GM19438 (cell line): ENCODE measurements at regions not wholly inside any gene's neighbourhood (a gene's known extent, or its start where the extent isn't known, plus 50 kb on each side); places are given as distances from the start of the nearest gene placed in this dataset.

Experiments
- ATAC-seq: cut with Tn5 transposase; IDR thresholded peaks from one replicate; pipeline ENCODE4 v1.9.1; 2021; ENCODE audit warnings: low read depth; ENCODE audit not compliant: unreplicated experiment

DNA sequence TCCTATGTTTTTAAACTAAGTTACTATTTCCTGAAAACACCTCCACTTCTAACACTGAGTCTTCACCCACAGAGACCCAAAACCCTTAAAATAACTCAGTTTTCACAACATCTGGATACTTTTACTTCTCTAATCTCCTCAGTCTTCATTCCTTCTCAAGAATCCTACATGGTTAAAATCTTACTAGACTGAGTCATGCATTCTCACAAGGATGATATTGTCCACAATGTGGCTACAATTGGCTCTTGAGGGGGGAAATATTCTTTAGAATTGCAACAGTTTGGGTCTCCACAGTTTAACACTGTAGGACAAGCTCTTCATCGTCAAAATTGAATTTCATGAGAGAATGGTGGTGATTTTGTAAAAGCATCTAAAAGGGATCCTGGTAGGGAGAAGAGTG is 397.1 kb downstream of the SLITRK5 start:
- ATAC-seq, result no peak

DNA sequence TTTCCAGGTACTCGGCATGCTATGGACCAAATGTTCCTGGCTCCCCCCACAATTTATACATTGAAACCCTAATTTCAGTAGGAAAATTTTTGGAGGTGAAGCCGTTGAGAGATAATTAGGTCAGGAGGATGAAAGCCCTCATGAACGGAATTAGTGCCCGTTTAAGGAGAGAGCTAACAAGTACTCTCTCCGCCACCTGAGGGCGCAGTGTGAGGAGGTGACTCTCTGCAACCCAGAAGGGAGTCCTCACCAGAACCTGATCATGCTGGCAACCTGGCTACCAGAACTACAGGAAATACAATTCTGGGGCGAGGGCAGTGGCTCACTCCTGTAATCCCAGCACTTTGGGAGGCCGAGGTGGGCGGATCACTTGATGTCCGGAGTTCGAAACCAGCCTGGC is 397.8 kb downstream of the SLITRK5 start:
- ATAC-seq, result no peak

DNA sequence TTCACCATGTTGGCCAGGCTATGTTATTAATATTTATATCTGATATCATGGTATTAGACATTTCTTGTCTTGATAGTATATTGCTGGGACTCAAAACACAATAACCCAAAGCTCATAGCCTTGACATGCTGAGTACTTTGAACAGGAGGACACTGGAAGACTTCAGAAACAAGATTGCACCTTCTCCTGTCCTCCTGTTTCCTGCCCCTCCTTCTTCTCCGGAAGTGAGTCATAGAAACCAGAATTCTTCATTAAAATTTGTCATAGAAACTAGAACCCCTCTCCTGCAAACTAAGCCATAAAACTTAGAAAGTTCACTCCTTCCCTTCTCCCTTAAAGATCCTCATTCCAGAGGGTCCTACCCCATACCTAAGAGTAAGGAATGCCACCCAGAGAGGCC is 400.2 kb downstream of the SLITRK5 start:
- no peak for ATAC-seq

DNA sequence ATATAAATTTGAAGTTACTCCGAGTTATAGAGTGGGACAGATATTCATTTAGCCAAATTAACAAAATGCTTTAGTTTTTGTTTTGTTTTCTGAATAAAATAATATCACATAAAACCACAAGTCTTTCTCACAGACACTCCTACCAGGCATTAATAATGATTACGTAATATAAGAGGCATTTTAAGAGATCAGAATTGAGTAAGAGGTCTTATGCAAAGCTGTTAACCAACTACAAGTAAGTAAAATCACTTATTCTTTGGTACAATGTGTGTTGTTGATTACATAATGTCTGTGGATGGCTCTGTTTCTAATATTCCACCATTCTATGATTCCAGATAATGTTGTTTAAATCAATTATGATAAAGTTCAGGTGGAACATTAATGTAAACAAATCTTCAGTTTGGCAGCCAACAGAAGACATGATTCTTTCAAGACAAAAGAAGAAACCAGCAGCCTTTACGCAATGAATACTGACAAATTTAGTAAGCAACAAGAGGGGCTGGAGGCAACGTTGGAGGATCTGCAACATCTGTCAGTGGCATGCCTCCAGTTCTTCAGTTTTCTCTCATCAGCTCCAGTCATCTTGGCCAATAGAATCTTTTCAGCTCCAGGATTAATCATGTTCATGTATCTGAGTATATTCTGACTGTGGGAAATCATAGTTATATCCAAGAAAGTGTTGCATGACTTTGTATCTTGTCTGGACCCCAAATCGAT is 403.8 kb downstream of the SLITRK5 start:
- ATAC-seq, result no peak

DNA sequence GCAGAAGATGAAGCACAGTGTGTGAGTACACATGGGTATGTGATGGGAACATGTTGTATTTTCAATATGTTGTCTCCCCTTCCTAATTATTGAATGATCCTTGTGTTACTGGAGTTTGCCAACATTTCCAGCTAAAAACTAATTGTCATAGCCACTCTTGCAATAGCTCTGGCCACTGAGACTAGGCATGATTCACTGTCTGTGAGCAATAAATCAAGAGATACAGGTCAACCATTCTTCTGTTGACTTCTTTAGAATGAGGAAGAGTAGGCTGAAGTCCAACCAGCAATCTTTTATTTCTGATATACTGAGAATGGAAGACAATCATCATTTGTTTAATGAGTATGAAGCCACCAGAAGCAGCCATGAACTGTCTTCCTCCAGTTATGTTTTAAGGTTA is 413.9 kb downstream of the SLITRK5 start:
- ATAC-seq, result no peak

DNA sequence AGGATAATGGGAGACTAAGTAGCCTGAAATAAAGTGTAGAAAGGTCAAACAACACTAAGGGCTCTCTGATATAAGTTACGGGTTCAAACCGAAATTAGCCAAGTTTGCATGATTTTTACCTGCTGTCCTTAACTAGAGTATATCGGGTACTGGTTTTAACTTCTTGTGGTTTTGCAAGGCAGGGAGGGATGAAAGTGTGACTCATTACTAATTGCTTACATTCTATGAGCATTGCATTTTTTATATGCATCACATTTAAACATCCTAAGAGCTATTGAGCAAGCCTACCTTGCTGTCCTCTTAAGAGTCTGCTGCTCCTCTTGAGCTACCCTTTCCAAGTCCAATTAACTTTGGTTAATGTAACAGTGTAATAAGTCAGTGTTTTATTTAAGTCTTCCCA is 415.4 kb downstream of the SLITRK5 start:
- ATAC-seq, result no peak

DNA sequence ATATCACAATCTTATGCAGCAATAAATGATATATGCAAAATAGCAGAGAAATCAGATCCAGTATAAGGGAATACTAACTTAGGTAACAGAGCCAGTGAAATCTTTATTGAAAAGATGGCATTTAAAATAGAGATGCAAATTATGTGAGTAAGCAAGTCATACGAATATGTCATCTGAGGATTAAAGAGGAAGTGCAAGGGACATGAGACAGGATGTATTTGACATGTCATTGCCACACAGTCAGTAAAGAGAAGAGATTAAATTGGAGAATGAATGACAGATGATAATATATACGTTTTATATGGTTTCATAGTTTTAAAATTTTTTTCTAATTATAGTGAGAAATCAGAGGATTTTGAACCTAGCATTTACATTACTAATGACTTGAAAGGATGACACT is 426.4 kb downstream of the SLITRK5 start:
- ATAC-seq, result no peak

DNA sequence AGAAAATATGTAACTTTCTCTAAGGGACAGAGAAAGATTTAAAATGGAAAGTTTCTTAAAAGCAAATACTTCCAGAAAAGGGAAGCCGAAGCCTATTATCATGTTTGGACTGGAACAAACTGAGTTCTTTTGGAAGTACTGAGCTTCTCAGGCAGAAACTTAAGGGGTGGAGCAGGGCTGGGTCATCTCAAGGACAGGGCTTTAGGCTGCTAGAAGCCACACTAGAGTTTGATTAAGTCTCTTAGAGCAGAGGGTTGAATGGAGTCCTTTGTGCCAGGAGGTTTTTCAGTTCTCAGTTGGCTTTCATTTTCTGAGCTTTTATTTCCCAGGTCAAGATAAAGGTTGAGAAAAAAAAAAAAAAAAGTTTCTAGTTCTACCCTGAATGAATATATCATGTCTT is 432.7 kb downstream of the SLITRK5 start:
- no peak for ATAC-seq

DNA sequence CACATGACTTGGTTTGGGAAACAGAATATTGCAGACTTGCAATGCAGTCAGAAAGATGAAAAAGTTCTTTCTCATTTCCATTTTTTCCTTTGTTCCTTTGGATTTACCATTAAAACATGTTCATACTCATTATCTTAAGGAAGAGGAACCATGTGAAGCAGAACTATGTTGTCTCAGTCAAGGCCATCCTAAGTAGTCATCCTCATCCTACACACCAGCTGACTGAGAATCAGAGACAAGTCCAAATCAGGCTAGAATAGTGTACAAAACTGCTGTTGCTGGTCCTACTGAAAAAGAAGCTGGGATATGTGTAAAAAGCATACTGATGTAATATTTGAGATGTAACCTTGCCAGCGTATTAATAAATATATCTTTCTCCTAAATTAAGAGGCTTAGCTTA is 433.4 kb downstream of the SLITRK5 start:
- ATAC-seq, result no peak

DNA sequence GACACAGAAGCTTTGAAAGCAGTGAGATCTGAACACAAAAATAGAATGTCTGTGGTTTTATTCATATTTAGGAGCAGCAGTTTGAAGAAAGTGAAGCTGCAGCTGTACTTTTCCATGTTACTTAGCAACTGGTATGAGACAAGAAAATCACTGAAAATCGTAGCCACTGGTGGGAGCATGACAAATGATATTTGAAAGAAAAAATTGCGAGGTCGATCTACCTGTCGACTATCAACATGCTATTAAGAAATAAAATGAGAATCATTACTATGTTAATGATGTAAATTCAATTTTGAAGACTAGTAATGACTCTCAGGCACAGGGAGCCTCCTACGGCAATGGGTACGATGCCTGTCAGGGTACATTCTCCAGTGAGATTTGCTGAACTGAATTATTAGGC is 436.4 kb downstream of the SLITRK5 start:
- ATAC-seq, result no peak

DNA sequence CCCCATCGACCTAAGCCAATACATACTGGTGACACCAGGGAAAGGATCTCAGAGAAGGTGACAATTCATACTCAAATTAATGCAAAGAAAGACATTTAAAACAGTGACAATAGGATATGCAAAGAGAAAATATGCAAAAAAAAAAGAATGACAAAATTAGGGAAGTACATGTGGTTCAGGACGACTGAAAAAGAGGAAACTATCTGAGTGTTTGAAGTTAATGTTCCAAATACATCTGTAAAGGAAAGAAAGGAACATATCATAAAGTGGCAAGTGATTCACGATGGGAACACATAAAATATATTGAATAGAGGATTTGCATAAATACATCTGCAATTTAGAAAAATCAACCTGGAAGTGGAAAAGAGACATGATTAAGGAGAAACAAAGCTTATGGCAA is 441.4 kb downstream of the SLITRK5 start:
- ATAC-seq, result no peak

DNA sequence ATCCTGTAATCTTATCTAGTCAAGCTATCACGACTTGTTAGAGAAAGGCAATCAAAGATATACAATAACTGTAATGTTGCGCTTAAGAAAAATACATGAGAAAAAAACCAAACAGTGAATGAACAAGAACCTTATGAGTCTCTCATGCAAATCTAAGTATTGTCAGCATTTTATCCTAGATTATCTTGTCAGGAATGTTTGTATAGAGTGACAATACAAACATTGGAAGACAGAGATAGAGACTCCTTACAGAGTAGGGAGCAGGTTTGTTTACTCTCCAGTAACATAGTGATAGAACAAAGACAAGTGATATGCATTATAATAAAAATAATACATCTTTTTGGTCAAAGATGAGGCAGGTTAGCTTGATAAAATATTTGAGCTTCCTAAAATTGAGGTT is 444.8 kb downstream of the SLITRK5 start:
- no peak for ATAC-seq

DNA sequence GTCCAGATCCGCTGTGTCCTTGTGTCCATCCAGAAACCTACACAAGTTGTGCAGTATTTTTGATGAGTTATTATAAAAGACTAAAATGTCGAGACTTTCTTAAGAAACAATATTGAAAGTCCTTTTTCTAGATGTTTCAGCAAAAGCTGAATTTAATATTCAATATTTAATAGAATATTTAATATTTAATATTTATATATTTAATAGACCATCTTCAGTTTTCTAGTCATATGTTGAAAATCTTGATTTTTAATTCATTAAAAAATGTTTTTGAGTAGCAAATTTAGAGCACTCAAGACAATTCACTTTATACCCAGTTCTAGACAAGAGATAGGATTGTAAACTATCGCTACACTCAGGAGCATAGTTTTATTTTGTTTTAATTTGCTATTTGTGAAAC is 447.8 kb downstream of the SLITRK5 start:
- no peak for ATAC-seq

DNA sequence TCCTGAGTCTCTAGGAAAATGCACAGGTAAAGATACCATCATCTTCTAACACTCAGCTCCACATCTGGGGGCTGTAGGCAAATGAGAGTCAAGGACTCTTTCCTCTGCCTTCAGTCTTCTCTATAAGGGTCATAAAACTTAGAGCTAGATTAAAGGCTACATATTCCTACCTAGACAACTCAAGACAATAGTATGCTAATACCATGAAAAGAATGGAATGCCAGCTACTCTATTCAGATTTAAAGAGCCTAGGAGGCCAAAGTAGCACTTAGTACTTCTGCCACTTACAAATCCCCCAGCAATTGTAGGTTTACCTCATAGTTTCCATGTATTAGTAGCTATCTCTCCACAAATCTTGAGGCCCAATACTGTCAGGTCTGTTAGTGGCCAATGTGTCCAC is 453.0 kb downstream of the SLITRK5 start:
- no peak for ATAC-seq

DNA sequence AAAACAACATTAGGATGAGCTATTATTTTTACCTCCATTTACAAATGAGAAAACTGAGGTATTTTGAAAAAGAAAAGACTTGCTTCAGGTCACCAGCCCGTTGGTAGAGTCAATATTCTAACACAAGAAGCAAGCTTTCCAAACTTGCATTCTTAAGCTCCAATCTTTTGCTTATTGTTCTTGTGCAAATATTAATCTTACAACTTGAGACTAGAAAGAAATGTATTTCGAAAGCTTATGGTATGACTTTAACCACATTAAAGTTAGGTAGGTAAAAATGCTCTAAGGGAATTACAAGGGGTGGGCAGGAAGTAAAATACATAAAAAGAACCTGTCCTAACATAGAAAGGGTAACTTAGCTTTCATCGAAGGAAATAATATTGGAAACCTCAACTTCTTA is 453.9 kb downstream of the SLITRK5 start:
- ATAC-seq, result no peak

DNA sequence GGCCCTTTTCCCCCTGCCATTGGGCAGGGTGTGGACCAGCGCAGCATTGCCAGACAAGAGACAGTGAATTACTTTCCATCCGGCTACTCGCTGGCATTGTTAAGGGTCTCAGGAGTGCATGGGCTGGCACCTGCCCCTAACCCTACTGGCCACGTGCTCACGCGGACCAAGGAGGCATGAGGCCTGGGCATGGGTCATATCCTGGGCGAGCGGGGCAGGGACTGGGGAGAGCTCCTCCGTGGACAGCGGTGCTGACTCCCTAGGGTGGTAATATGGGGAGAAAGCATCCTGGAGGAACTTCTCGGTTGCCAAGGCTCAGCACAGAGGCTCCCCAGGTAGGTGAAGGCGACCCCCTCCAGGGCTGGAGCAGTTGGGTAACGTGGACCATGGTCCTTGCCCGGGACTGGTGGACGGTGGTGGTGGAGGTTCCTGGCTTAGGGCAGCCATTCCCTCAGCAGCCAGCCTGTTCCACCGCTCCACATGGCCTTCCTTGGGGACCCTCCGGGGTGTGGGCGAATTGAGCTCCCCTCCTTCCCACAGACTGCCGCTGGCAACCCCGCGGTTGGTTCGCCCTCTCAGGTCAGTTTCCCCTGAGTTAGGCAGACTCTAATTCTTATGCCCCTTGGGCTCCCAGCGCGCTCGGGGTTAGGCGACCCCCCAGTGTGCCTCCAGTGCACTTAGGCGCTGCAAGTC is 465.1 kb downstream of the SLITRK5 start:
- ATAC-seq, result no peak

DNA sequence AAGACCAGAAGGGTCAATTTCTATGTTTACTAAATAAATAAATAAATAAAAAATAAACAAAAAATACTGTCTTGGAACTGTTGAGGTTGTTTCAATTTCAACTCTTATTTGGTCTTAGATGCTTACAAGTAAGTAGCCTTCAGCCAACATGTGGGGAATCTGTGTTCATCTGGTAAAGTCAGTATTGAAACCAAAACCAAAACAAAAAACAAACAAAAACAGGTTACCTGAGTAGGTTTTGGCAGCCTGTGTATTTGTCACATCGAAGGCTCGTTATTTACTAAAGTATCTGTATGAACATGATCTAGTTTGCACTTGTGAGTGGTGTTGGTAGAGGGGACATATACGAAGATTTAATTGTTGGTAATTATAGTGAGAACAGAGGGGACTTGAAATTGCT is 471.5 kb downstream of the SLITRK5 start:
- ATAC-seq, result no peak

DNA sequence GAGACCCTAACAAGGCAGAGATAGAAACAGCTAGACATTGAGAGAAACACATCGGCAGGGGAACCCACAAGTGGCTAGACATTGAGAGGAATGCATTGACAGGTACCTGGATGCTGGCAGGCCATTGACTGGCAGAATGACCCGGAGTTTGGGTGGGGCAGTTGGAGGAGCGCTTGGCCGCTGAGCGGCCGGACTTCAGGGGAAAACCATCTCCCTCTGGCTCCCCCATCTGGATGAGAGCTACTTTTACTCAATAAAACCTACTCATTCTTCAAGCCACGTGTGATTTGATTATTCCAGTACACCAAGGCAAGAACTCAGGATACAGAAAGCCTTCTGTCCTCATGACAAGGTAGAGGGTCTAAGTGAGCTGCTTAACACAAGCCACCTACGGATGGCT is 473.4 kb downstream of the SLITRK5 start:
- ATAC-seq, result no peak

DNA sequence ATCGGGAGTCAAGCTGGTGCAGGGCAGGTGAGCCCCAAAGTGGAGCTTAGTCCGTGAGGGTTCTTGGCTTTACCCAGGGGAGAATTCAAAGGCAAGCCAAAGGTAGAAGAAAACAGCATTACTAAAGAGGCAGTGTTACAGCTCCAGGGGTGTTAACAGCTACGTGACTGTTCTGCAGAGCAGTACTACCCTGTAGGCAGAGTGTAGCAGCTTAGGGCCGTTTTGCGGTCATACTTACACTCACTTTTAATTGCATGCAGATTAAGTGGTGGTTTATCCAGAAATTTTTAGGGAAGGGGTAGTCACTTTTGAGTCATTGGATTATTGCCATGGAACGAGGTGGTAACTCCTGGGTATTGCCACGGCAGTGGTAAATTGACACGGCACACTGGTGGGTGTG is 482.2 kb downstream of the SLITRK5 start:
- no peak for ATAC-seq

DNA sequence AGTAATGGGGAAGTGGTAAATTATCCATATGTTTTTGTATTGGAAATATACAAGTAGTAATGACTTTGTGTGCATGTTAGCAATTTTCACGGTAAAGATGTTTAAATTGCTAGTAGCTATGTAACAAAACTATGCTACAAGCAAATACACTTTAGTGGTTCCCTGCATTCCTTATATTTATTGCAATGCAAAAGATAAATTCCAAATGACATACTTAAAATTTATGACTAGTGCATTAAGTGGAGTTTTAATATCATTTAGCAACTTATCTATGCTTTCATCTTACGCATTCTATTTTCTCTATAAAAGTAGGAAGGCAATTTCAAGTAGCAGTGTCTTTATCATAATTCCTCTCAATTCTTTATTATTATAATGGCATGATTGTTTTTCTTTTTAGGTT is 482.8 kb downstream of the SLITRK5 start:
- no peak for ATAC-seq

DNA sequence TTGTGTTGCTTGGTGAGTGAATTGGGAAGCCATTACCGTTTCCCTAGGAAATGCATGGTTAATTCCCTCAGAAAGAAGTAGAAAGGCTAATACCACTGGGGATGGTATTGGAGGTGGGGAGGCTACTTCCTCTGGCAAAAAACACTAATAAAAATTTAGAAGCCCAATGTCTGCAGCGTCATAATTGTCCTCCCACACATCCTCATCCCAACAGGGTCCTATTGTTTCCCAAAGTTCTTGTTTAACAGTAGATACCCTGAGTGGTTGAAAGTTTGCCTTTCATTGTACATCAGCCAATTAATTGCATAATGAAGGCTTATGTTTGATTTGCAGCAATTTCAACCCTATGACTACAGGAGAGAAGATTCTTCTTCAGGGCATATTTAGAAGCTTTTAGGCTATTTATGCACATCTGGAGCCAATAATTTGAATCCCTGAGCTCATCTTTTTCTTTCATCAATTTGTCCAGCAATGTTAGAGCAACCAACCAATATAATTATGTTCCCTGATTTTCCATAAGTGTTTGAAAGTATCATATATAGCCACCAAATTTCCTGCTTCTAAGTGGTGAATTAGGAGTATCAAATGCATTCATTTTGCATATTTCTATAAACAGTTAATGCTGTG is 491.0 kb downstream of the SLITRK5 start:
- ATAC-seq, result no peak

DNA sequence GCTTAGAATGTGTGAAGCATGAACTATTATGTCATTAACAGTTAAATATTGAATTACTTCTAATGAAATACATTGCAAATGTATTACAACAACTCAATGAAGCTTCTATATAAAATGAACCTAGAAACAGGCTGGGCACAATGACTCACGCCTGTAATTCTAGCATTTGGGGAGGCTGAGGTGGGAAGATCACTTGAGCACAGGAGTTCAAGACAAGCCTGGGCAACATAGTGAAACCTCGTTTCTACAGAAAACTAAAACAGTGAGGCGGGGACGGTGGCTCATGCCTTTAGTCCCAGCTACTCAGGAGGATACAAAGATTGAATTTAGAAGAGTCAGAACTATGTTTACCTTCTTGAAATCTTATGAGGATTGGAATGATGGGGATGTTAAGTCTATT is 505.1 kb downstream of the SLITRK5 start:
- ATAC-seq, result no peak
